HG02884 (cell line): ENCODE measurements at regions not wholly inside any gene's neighbourhood (a gene's known extent, or its start where the extent isn't known, plus 50 kb on each side); places are given as distances from the start of the nearest gene placed in this dataset.
"Not testable (repeated sequence)": the region's sequence is repeated elsewhere in the genome, so short reads cannot be mapped to it uniquely, and the experiment has no call there.

Source experiments
- ATAC-seq: cut with Tn5 transposase; IDR thresholded peaks from one replicate; pipeline ENCODE4 v1.9.1; 2021; ENCODE audit warnings: mild to moderate bottlenecking, moderate library complexity; ENCODE audit not compliant: unreplicated experiment

DNA sequence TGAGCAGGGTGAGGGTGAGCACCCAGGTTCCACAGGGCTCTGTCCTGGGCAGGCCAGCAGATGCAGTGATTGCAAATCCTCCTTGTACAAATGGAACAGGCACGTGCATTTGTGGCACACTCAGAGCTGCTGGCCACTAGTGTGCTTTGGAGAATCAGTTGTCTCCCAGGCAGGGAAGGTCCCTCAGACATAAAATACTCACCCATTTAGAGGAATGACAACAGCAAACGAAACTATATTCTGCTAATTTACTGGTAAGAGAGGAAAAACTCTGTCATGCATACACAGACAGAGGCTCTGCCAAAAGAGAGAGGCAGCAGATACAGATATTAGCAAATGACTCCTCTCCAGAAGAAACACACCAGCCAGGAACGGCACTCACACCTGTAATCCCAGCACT, 116.5 kb upstream of the PLGLB2 start:
- not testable (repeated sequence) for ATAC-seq

DNA sequence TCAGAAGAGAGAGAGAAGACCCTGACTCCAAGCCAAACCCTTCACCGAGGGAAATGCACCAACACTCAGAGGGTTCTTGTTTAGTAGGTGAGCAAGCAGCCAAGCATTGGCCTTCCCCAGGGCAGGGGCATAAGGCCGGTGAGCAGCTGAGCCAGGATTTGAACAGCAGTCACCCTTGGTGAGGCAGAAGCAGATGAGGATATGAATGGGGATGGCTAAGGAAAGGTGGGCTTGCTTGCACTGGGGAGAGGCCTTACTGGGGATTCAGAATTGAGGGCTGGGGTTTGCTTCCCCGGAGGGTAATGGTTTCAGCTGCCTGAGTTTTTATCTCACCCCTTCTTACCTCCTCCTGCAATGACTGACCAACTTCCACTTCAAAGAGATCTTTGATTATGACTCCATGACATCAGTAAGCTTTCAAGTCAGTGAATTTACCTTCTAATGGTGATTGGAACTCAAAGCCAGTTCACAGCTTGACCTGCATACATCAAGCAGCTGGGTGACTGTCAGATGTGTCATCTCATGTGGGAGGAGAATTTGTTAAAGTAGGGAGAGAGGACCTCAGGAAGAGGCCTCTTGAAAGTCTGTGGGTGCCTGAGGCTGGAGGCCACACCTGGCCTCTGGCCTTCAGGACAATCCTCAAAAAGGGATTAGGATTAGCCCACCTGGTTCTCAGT, 114.5 kb upstream of the PLGLB2 start:
- not testable (repeated sequence) for ATAC-seq

DNA sequence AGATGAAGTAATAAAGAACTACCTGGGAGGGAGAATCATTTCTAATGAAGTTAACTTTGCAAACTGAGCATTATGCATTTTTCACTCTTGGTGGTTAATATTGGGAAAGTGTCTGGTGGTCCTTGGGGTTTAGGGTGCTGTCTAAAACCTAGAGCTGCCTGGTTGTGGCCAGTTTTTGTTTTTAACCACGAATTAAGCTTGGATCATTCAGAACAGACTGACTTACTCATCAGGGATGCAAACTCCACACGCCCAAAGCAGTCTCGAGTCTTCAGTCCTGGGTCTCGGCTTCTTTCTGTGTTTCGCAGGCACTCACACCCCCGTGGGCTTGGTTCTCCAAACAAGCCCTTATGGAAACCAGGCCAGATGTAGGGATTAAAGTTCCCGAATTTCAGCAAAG, 113.8 kb upstream of the PLGLB2 start:
- ATAC-seq = not testable (repeated sequence)

DNA sequence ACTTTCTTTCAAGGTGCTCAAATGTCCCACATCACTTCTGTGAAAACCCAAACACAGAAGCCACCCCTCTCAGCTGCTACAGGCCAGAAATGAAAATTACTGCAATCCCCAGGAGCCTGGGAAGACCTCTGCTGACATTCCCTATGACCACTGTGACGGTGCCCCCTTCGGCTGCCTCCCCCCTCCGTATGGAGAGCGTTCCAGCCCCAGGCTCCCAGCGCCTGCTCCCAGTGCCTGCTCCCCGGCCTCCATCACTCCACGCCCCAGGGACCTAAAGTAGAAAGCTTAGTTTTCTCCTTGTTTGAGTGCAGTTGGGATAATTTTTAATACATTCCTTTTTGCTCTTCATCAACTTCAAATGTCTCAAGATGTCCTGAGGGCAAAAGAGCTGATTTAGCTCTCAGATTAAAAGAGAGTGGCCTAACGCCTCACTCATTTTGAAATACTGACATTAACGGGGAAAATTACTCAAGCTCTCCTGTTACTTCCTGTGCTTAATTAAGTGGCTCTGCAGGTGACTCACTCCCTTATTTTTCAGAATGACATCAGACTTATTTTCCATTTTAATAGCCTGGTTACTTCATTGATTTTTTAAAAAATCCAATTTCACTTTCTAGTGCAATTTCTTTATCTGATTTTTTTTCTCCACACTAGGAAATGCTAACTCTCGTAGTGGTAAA, 112.8 kb upstream of the PLGLB2 start:
- not testable (repeated sequence) for ATAC-seq

DNA sequence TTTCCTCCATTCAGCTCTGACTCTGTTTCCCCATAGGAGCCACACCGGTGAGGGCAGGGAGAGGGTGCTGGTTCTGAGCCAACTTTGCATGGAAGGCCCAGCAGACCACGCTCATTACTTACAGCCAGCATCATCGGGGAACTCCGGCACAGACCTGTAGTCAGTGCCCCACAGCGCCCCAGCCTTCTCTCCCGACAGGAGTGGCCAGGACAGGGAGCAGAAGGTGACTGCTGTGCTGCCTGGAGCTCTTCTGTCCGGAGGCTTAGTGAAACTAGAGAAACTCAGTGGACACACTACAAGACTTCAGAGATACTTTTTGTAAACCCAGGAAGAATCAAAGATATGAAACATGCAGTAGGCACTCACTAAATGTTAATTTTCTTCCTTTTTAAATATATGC, 111.6 kb upstream of the PLGLB2 start:
- ATAC-seq = not testable (repeated sequence)

DNA sequence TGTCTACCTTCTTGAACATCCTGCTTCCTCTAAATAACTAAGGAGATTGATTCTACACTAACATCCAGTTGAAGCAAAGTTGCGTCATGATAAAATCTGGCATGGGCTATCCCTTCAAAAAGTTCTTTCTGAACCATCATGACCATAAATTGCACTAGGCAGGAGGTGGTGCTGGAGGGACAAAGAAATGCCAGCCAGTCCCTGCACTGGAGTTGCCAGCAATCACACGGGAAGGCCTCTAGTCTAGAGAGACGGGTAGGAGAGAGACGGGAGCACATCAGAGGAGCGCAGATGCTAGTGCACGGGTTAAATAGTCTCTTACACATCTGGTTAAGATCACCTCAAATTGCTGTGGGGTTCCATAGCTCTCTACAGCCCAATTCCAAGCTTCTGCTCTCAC, 111.2 kb upstream of the PLGLB2 start:
- not testable (repeated sequence) for ATAC-seq

DNA sequence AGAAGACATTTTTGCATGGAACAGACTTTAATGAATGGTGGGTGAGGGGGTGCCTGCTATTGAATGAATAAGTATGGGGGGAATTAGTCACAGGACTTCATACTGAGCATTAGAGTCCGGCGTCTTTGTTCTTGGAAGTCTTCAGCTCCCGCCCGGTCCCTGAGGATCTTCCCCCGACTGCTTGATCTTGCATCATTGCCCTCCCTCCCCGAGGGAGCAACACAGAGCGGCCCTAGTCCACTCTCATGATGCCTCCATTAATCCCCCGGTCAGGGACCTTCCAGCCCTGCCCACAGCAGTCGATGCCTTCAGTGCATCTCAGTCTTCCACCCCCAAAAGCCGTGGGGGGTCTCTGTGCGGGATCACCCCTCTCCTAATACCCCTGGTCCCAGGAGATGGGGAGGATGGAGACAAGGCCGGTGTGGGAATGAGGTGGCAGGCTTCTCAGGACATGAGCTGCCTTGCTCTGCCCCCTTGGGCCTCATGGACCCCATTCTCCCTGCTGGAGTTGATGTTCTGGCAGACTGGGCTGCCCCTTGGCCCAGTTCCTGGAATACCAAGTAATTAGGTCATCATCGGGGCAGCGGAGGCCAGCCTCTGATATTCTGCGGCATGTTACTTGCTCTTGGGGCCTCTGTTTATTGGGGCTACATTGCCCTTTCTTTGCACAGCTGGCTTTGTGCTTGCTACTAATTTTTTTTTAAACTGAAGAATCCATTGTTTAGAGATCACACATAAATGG, 110.5 kb upstream of the PLGLB2 start:
- not testable (repeated sequence) for ATAC-seq

DNA sequence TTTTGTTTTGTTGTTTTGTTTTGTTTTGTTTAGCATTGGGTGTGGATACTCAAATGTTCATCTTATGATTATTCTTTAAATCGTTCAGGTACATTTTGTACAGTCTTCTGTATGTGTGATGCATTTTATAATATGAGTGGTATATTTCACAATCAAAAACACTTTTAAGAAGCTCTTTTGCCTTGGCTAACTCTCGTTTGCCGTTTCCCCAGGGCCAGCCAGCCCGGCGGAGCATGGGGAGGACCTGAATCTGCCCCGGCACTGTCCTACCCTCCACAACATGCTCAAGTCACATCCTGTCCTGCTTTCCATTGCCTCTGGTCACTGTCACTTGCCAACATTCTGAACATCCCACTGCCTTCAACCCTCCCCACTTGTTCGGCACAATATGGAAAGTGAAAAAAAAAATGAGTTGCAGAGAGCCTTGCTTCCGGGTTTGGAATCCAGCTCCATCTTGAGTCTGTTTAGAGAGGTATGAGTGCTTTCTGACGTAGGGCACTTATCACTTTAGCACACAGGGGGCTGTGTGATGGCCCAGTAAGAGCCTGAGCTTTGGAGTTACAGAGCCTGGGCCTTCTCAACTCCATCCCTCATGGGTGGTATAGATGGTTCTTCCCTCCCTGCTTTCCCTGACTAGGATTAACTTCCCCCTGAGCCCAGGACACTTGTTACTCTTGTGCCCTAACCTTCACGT, 109.6 kb upstream of the PLGLB2 start:
- ATAC-seq = not testable (repeated sequence)

DNA sequence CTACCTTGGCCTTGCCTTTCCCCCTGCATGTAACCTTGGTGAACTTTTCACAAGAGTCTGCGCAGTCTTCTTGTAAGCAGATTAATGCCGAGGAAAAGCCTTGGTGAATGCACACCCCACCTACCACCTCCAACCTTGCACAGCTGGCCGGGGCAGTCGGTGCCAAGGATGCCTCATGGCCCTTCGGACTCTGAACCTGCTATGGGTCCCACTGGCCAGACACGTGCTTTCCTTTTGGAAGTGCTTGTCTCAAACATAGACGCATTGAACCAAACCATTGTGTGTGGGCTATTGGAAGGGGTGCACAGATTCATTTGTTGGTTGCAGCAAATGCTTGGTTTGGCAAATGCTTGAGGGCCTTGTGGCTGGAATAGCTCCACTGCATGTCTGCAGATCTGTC, 109.0 kb upstream of the PLGLB2 start:
- not testable (repeated sequence) for ATAC-seq

DNA sequence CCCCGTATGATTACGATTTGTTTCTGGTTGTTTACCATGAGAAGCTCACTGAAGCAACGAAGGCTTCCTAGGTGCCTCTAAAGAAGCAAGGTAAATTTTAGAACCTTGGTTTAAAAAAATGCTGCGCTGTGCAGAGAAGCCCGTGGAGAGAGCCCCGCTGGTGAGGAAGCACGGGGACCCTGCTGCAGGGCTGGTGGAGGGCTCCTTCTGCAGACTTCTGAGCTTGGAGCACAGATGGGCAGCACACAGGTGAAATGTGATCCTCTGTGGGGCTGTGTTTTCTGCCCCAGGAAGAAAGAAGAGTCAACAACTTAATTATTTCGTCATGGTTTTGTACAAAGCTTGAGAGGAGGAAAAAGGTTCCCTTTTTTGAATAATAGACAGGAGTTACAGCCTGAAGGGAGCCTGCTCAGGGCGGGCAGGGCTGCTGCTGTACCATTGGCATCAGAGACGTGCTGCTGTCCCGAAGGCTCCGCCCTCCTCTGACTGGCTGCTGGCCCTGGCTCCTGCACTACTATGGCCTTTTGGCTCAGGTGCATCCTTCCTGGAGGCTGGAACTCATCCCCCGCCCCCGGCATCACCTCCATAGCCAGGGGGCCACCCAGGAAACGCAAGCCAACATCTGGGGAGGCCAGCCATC, 108.0 kb upstream of the PLGLB2 start:
- not testable (repeated sequence) for ATAC-seq

DNA sequence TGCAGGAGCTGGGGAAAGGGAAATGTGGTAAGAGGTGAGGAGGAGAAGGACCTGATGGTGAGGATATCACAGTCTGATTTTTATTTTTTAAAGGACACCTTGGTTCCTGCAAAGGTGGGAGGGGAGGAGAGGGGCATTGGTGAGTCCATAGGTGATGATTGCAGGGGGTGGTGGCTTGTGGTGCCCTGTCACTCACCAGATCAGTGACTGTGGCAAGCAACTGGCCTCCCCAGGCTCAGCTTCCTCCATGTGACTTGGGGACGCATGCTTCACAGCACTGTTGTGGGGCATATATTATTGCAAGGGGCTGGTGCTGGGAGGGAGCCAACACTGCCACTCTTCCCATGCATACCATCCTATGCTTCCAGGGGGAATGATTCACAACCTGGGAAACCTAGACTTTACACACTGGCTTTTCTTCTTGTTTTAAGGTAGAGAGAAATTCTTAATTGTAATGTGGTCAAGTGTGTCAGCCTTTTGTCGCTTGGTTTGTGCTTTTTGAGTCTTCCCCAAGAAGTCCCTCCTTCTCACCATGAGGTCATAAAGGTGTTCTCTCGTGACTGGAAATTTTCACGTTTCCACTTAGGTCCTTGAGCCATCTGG, 106.8 kb upstream of the PLGLB2 start:
- not testable (repeated sequence) for ATAC-seq

DNA sequence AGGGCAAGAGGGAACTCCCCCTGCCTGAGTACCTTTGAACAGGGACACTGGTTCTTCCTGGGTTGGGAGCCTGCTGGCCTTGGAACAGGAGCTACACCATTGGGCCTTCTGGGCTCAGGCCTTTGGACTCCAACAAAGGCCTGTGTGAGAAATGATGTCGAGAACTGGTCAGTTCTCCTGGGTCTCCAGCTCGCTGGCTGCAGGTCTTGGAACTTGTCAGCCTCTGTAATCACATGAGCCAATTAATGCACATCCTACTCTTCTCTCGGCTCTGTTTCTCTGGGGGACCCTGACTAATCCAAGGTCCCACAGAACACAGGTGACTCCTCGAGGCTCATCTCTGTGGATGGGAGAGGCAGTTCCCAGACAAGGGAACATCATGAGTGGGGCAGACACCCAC, 104.7 kb upstream of the PLGLB2 start:
- not testable (repeated sequence) for ATAC-seq

DNA sequence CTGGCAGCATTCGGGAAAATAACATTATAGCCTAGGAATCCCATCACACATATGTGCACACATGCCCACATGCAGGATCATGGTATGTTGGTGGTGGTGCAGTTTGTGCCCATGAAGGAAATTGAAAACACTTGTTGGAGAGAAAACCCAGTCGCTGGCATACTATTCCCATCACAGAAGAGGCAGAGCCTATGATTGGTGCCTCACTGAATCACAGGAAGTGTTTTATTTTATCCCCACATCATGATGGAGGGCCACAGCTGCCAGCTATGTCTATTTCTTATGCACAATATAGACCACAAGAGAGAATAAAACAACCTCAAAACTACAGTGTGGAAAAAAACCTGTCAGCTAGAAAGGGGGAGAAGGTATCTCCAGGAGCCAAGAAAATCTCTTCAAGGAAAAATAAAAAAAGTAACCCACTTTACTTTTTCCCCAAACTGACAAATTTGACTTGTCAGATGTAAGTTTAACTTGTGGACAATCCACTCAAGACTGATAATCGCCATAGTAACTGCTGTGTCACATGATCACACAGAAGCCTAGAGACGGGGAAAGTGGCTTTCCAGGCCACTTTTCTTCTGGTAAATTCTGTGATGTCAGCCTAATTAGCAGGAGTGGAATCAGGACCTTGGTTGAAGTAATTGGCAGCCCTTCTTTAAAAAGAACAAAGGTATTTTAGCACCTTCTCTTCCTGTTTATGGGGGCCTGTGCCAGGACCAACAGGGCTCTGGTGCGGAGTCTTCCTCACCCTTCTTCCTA, 100.0 kb upstream of the PLGLB2 start:
- not testable (repeated sequence) for ATAC-seq

DNA sequence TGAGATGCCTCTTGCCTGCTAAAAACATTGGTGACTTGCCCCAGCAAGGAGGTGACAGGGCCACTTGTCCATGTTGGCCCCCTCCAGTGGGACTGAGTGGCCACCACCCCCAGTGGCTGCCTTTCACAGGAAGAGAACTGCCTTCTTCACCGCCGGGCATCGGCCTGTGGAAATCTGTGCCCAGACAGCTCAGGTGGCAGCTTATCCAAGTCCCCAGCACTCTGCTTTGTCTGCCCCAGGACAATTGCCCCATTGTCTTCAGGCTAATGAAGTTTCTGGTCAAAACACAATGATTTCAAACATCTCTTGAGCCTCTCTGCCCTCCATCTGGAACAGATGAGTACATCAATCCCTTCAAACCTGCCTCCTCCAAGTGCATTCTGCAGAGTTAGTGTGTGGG, 99.1 kb upstream of the PLGLB2 start:
- ATAC-seq = not testable (repeated sequence)

DNA sequence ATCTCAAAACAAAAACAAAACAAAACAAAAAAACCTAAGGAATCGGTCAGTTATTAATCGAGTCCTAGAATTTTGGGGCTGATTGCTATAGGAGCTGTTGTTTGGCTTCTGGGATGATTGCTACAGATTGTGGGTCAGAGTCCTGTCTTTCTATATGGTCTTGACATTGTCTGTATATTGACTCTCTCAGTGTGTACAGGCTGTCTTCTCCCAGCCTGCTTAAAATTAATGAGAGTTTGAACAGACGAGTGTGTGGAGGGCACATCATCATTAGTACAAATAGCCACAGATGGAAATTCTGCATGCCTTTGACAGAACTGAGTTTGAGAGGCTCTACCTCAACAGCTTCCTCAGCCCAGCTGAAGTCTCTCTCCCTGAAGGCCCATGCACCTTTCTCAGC, 98.0 kb upstream of the PLGLB2 start:
- not testable (repeated sequence) for ATAC-seq

DNA sequence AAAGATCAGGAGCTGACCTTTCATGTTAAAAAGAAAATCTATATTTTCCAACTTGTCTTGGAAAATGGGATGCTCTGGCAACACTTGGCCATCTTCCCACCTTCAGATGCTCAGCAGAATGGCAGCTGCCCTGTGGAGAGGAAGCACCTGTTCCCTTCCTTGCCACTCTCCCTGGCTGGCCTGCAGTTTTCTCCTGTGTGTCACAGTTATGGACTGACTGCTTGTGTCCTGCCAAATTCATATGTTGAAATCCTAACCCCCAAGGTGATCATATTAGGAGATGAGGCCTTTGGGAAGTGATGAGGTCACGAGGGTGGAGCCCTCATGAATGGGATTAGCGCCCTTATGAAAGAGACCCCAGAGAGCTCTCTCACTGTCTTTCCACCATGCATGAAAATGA, 97.0 kb upstream of the PLGLB2 start:
- ATAC-seq = not testable (repeated sequence)

DNA sequence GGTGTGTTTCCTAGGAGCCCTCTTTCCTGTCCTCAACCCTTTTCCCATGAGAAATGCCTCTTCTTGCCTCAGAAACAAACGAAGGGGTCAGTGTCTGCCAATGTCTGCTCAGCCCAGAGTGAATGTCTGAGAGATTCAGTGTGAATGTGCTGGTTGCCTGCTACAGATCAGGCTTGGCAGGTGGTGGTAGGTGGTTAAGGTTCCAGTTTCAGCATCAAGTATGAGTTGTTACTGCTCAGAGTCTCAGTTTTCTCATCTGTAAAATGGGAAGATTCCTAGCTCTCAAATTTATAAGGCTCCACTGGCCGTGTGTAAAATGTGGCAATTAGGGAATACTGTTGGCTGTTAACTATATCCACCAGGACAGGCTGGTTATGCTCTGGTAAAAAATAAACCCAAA, 96.3 kb upstream of the PLGLB2 start:
- not testable (repeated sequence) for ATAC-seq

DNA sequence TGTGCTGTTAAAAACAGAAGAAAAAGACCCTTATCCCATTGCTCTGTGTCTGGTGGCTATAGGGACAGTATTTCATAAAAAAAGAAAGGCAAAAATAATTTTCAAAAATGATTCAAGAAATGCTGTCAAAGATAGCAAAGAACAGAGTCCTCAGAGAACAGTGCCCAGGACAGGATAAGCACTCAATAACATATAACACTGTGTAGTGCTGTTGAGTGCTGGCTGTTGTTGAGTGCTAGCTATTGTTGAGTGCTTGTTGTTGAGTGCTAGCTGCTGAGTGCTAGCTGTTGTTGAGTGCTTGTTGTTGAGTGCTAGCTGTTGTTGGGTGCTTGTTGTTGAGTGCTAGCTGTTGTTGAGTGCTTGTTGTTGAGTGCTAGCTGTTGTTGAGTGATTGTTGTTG, 94.5 kb upstream of the PLGLB2 start:
- ATAC-seq = not testable (repeated sequence)

DNA sequence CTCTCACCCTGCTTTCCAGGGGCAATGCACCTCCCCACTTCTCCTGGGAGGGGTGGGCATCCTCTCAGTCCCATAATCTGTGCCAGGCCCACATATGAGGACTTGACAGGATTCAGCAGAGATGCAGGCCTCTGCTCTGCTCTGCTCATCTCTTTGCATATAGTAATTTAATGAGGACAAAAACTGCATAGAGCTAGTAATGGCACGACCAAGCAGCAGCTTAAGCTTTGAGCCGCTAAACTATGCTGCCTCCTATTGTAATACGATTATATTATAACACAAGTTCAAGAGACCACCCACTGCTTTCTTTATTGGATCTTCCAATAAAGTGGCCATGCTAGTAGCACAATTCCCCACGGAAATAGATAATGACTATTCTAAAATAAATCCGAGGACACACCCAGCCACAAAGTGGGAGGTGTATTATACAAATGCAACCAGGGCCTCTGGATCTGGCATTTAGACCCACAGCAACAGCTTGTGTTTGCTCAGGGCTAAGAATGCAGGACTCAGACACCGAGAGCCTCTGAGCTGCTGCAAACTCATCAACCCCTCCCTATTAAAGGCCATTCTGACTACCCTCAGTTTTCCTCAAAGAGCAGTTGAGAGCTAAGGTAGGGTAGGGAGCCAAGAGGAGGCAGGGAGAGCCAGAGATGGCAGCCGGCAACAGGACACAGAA, 93.6 kb upstream of the PLGLB2 start:
- ATAC-seq = not testable (repeated sequence)
